ENCODE measurements at regions not wholly inside any gene's neighbourhood (a gene's known extent, or its start where the extent isn't known, plus 50 kb on each side); places are given as distances from the start of the nearest gene placed in this dataset.

DNA sequence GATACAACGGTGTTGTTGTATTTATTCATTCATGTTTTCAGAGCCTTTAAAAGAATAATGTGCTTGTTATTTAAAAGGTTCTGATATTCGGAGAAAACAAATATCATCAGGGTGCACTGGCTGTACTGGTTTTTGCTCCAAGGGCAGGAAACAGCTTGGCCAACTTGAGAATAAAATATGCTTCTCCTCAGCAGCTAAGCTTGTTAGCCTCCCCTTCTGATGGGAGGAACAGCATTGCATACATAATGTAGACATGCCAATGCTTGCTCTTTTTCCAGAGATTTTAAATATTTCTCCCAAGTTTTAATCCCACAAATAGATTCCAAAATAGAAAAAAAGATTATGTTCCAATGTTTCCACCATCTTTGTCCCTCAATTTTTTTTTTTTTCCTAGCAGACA lies 87.6 kb upstream of the RPL34 start:
- no peak overlapping the region for H3K4me3 ChIP-seq (replicated peaks in 1 of 3; ENCODE audit: insufficient read depth in 1 of 3, low read depth in 2 of 3, low read length in 3 of 3)
- DNase-seq (ENCODE audit: low spot score) (no peak), ATAC-seq (no peak), FAIRE-seq (no peak)
- H3K4me1 ChIP-seq (ENCODE audit: insufficient read depth, low read length): no peaks in the 10 kb centered on the region
- H3K27me3 ChIP-seq (ENCODE audit: control insufficient read depth in 1 of 2, insufficient read depth in 2 of 2, low read length in 2 of 2): no peaks in the 10 kb centered on the region; a peak in 2 of 5 replicates
- intact Hi-C loops (cut with micrococcal nuclease; ENCODE audit: unreplicated experiment): no loop called here
- H4K20me1 ChIP-seq (ENCODE audit: insufficient read depth, low read length): no peaks in the 10 kb centered on the region
- no peaks in the 10 kb centered on the region for H3K9me3 ChIP-seq (ENCODE audit: low read length)
- H3K79me2 ChIP-seq (ENCODE audit: insufficient read depth, low read length): no peaks in the 10 kb centered on the region
- no peak overlapping the region for H3K27ac ChIP-seq (ENCODE audit: extremely low read length, insufficient read depth, low read length)
- in situ Hi-C loops (cut with HindIII; ENCODE audit: extremely low pct_ligation_motif_present, low pct_unique_long_range_greater_than_20kb): no loop called here
- TF ChIP-seq GATAD2A (CRISPR knock-in tag; IDR thresholded peaks at IDR 0.05) (no peak), XBP1 (CRISPR knock-in tag; IDR thresholded peaks at IDR 0.05) (no peak), ATF7 (IDR thresholded peaks at IDR 0.05) (no peak), ATF7 (CRISPR knock-in tag; IDR thresholded peaks at IDR 0.05) (no peak), GPBP1L1 (CRISPR knock-in tag; IDR thresholded peaks at IDR 0.05) (no peak), ZNF546 (CRISPR knock-in tag; conservative IDR thresholded peaks at IDR 0.05) (no peak), ZNF44 (CRISPR knock-in tag; IDR thresholded peaks at IDR 0.05) (no peak), ZNF879 (CRISPR knock-in tag; IDR thresholded peaks at IDR 0.05) (no peak), PHF21A (CRISPR knock-in tag; IDR thresholded peaks at IDR 0.05) (no peak), ZNF589 (CRISPR knock-in tag; conservative IDR thresholded peaks at IDR 0.05) (no peak), ZNF567 (CRISPR knock-in tag; IDR thresholded peaks at IDR 0.05; ENCODE audit: borderline replicate concordance) (no peak), BHLHE40 (IDR thresholded peaks at IDR 0.05; ENCODE audit: low read length) (no peak), ZZZ3 (CRISPR knock-in tag; IDR thresholded peaks at IDR 0.05; ENCODE audit: borderline replicate concordance) (no peak), ELK4 (CRISPR knock-in tag; IDR thresholded peaks at IDR 0.05; ENCODE audit: borderline replicate concordance) (no peak)
- TF ChIP-seq, protein P1, sequence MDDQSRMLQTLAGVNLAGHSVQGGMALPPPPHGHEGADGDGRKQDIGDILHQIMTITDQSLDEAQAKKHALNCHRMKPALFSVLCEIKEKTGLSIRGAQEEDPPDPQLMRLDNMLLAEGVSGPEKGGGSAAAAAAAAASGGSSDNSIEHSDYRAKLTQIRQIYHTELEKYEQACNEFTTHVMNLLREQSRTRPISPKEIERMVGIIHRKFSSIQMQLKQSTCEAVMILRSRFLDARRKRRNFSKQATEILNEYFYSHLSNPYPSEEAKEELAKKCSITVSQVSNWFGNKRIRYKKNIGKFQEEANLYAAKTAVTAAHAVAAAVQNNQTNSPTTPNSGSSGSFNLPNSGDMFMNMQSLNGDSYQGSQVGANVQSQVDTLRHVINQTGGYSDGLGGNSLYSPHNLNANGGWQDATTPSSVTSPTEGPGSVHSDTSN (CRISPR knock-in tag; IDR thresholded peaks at IDR 0.05; ENCODE audit: borderline replicate concordance): no peak
- TF ChIP-seq, protein P2, sequence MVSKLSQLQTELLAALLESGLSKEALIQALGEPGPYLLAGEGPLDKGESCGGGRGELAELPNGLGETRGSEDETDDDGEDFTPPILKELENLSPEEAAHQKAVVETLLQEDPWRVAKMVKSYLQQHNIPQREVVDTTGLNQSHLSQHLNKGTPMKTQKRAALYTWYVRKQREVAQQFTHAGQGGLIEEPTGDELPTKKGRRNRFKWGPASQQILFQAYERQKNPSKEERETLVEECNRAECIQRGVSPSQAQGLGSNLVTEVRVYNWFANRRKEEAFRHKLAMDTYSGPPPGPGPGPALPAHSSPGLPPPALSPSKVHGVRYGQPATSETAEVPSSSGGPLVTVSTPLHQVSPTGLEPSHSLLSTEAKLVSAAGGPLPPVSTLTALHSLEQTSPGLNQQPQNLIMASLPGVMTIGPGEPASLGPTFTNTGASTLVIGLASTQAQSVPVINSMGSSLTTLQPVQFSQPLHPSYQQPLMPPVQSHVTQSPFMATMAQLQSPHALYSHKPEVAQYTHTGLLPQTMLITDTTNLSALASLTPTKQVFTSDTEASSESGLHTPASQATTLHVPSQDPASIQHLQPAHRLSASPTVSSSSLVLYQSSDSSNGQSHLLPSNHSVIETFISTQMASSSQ (IDR thresholded peaks at IDR 0.05; ENCODE audit: low read depth): no peak
- TF ChIP-seq, protein P2 (CRISPR knock-in tag; IDR thresholded peaks at IDR 0.05; ENCODE audit: borderline replicate concordance): no peak
- 6% methylated on average over 2 of the region's 2 CpGs for WGBS (ENCODE audit: low lambda C conversion rate)
- no peak overlapping the region for H3K4me2 ChIP-seq (ENCODE audit: low read depth, low read length)
- H3K36me3 ChIP-seq (replicated peaks in 1 of 2; ENCODE audit: control insufficient read depth in 1 of 2, insufficient read depth in 2 of 2, low read length in 2 of 2): no peaks in the 10 kb centered on the region
- no TSS peak for BruUV-seq (replicated peaks)
- H3K9ac ChIP-seq (ENCODE audit: insufficient read depth, low read depth, low read length): no peak overlapping the region
- H2AFZ ChIP-seq (ENCODE audit: low read length): no peak overlapping the region
- ChIA-PET POLR2A (no interaction called here), CTCF (ENCODE audit: low intra/inter-chr PET ratio, low total read pairs) (no interaction called here)
